ENCODE measurements at regions not wholly inside any gene's neighbourhood (a gene's known extent, or its start where the extent isn't known, plus 50 kb on each side); places are given as distances from the start of the nearest gene placed in this dataset.
"Not testable (repeated sequence)": the region's sequence is repeated elsewhere in the genome, so short reads cannot be mapped to it uniquely, and the experiment has no call there.

GRCh38 chr6:115442323-115442722 is 618.4 kb downstream of the FRK start:
- no peak overlapping the region for H3K4me3 ChIP-seq (ENCODE audit: low read depth, low read length)
- H3K9me3 ChIP-seq (ENCODE audit: severe bottlenecking), result no peaks in the 10 kb centered on the region
- no peak for DNase-seq
- H3K27ac ChIP-seq, result no peak overlapping the region
- no peak for TF ChIP-seq CTCF (IDR thresholded peaks at IDR 0.05; ENCODE audit: low read depth, low read length)
- H3K36me3 ChIP-seq, result no peaks in the 10 kb centered on the region
- H3K27me3 ChIP-seq (ENCODE audit: insufficient read depth, low read depth, severe bottlenecking), result no peaks in the 10 kb centered on the region

GRCh38 chr6:115441651-115442050 is 619.0 kb downstream of the FRK start:
- Histone ChIP-seq H3K36me3 (no peaks in the 10 kb centered on the region), H3K27ac (no peak overlapping the region), H3K9me3 (ENCODE audit: severe bottlenecking) (no peaks in the 10 kb centered on the region), H3K27me3 (ENCODE audit: insufficient read depth, low read depth, severe bottlenecking) (no peaks in the 10 kb centered on the region), H3K4me3 (ENCODE audit: low read depth, low read length) (no peak overlapping the region)
- no peak for DNase-seq
- TF ChIP-seq CTCF (IDR thresholded peaks at IDR 0.05; ENCODE audit: low read depth, low read length), result no peak

- TF ChIP-seq CTCF (IDR thresholded peaks at IDR 0.05; ENCODE audit: low read depth, low read length), result no peak
- H3K27ac ChIP-seq, result no peak overlapping the region
- no peak overlapping the region for H3K4me3 ChIP-seq (ENCODE audit: low read depth, low read length)
- no peaks in the 10 kb centered on the region for H3K36me3 ChIP-seq
- DNase-seq, result no peak
- peaks cover 4% of the 10 kb centered on the region for H3K9me3 ChIP-seq (ENCODE audit: severe bottlenecking)
- no peaks in the 10 kb centered on the region for H3K27me3 ChIP-seq (ENCODE audit: insufficient read depth, low read depth, severe bottlenecking)
These were observed 645.3 kb downstream of the FRK start for GRCh38 chr6:115415378-115415777.

- H3K36me3 ChIP-seq, H3K27ac ChIP-seq, DNase-seq: not testable (repeated sequence)
These were observed 645.8 kb downstream of the FRK start for GRCh38 chr6:115414916-115415315.

GRCh38 chr6:115411756-115412155 is 648.9 kb downstream of the FRK start:
- no peaks in the 10 kb centered on the region for H3K36me3 ChIP-seq
- TF ChIP-seq CTCF (IDR thresholded peaks at IDR 0.05; ENCODE audit: low read depth, low read length), result no peak
- no peak overlapping the region for H3K4me3 ChIP-seq (ENCODE audit: low read depth, low read length)
- H3K27me3 ChIP-seq (ENCODE audit: insufficient read depth, low read depth, severe bottlenecking), result no peaks in the 10 kb centered on the region
- no peak for DNase-seq
- H3K27ac ChIP-seq, result no peak overlapping the region
- peaks cover 4% of the 10 kb centered on the region for H3K9me3 ChIP-seq (ENCODE audit: severe bottlenecking)

More at GRCh38 chr6:115414916-115415315, 645.8 kb downstream of the FRK start:
- not testable (repeated sequence) for H3K27me3 ChIP-seq (ENCODE audit: insufficient read depth, low read depth, severe bottlenecking); H3K9me3 ChIP-seq (ENCODE audit: severe bottlenecking); H3K4me3 ChIP-seq (ENCODE audit: low read depth, low read length)

- Histone ChIP-seq H3K9me3 (ENCODE audit: severe bottlenecking) (peaks cover 3% of the 10 kb centered on the region), H3K27me3 (ENCODE audit: insufficient read depth, low read depth, severe bottlenecking) (no peaks in the 10 kb centered on the region), H3K36me3 (no peaks in the 10 kb centered on the region), H3K4me3 (ENCODE audit: low read depth, low read length) (no peak overlapping the region), H3K27ac (no peak overlapping the region)
- no peak for DNase-seq
- no peak for TF ChIP-seq CTCF (IDR thresholded peaks at IDR 0.05; ENCODE audit: low read depth, low read length)
These were observed 656.2 kb downstream of the FRK start for GRCh38 chr6:115404446-115404845.

Measured in WERI-Rb-1 (cell line).